Heart right ventricle (tissue), 16 donors: ENCODE measurements at regions not wholly inside any gene's neighbourhood (a gene's known extent, or its start where the extent isn't known, plus 50 kb on each side); places are given as distances from the start of the nearest gene placed in this dataset.

ENCODE experiments used
- ATAC-seq, 8 donors: fragments of 200-7000 bp; cut with Tn5 transposase; one replicate each; pipeline ENCODE4 v1.9.1; 2020; ENCODE audit warnings: mild to moderate bottlenecking in 8 of 8, moderate library complexity in 8 of 8, moderate number of reproducible peaks in 1 of 8
- DNase-seq, 2 donors: peaks; one replicate each; pipeline ENCODE4 v3.0.0-alpha.2; 2020
- H3K27ac ChIP-seq, 10 donors: fragments of 200-600 bp; sonication (generic) in 2 of 10; one replicate each; pipeline versions ENCODE4 v1.5.0 to v1.8.0; 2020 to 2022; ENCODE audit warnings: mild to moderate bottlenecking in 3 of 10
- H3K27me3 ChIP-seq, 7 donors: fragments of 200-600 bp; one replicate each; pipeline ENCODE4 v1.8.0; 2021 to 2022; ENCODE audit warnings: mild to moderate bottlenecking in 2 of 7
- H3K36me3 ChIP-seq, 9 donors: fragments of 200-600 bp; sonication (generic) in 1 of 9; one replicate each; pipeline versions ENCODE4 v1.5.0 to v1.8.0; 2020 to 2022; ENCODE audit warnings: mild to moderate bottlenecking in 2 of 9
- H3K4me1 ChIP-seq, 9 donors: fragments of 200-600 bp; sonication (generic) in 1 of 9; one replicate each; pipeline versions ENCODE4 v1.5.0 to v1.8.0; 2020 to 2022; ENCODE audit warnings: mild to moderate bottlenecking in 4 of 9
- H3K4me3 ChIP-seq, 10 donors: fragments of 200-600 bp; sonication (generic) in 2 of 10; one replicate each; pipeline versions ENCODE4 v1.5.0 to v1.8.0; 2020 to 2022; ENCODE audit warnings: mild to moderate bottlenecking in 7 of 10, moderate library complexity in 2 of 10
- H3K9me3 ChIP-seq, 11 donors: fragments of 200-600 bp in 10 of 11; sonication (generic) in 2 of 11; one replicate each; pipeline versions ENCODE4 v1.5.0 to v1.8.0; 2013 to 2022; ENCODE audit warnings: mild to moderate bottlenecking in 2 of 11, control low read depth in 1 of 11, moderate library complexity in 1 of 11
- WGBS, 2 donors: extraction: QIAGEN DNeasy Blood & Tissue Kit; methylation state at CpG; one replicate each; pipeline ENCODE4 v1.1.7; 2013; ENCODE audit warnings: inconsistent platforms in 1 of 2; 5-methylcytosine and 5-hydroxymethylcytosine counted together
- intact Hi-C, 10 donors: fragments of 100-400 bp; cut with DNase I; formaldehyde crosslinking; loops; one replicate each; pipeline versions ENCODE4 v1.11.1 to v1.14.2; 2022
- TF ChIP-seq, protein P1 (sequence below), 9 donors: fragments of 200-600 bp; sonication (generic) in 2 of 9; IDR thresholded peaks; one replicate each; pipeline versions ENCODE4 v1.5.0 to v1.8.0; 2021 to 2022; ENCODE audit warnings: antibody characterized with exemption in 9 of 9, mild to moderate bottlenecking in 5 of 9, moderate library complexity in 1 of 9
- donor health status: Arrhythmogenic right ventricular cardiomyopathy.
- donor health status: ischemic (EF 13 %, LVEDD 7.1; RV severe dilation, severe dysfunction).
- donor health status: healthy with polysubstance abuse.
- donor health status: DM: no; HTN: yes; CAD: no.
- donor health status: DM: no; HTN: no; CAD: no.
- donor health status: ischemic (EF 25% LVEDD 6.9; RV normal size, moderate dysfunction).
- donor health status: ischemic (EF 25% LVEDD 5.7; RV mildly dilated, moderate dysfunction).
- donor health status: healthy.
- donor health status: DM: yes; HTN: yes; CAD: no.
- donor health status: Ischemic cardiomyopathy.
- donor health status: ischemic (EF 35%, LVEDD 5.7; RV mildly dilated, moderate dysfunction).
- donor health status: nonischemic (EF 11% LVEDD 7.7; RV severe dilation, severe dysfunction).
- donor health status: DM: yes; HTN: yes; CAD: no.
- donor health status: PGD.
- donor health status: ischemic (EF 29% LVEDD 5.4; RV normal size, mild dysfunction).
- donor health status: nonischemic (EF 23%, LVEDD 6.1; RV moderate dilation, normal function).

DNA sequence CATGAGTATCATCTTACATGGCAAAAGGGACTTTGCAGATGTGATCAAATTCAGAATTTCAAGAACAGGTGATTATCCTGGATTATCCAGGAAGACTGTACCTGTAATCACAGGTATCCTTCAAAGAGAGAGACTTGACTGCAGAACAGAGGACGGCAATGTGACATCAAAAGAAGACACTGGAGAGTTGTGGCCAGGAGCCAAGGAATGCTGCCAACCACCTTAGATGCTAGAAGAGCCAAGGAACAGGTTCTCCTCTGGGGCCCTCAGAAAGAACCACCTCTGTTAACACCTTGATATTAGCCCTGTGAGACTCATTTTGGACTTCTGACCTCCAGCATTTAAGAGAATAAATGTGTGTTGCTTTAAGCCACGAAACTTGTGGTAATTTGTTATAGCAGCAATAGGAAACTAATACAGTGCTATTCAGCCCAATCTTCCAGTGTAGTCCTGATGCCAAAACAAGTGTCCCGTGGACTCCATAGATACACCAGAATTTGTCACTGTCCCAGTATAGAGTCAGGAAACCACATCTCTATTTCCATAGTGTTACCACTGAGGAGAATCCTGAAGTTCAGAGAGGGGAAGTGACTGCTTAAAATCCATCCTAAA lies 330.6 kb upstream of the TLE3 start:
- intact Hi-C loops = no loop called here
- Histone ChIP-seq H3K27ac (no peak overlapping the region), H3K4me1 (peaks cover 0 to 10% (median 0%) of the 10 kb centered on the region in 9 donors), H3K27me3 (peaks cover 0 to 19% (median 7%) of the 10 kb centered on the region in 7 donors), H3K4me3 (no peak overlapping the region), H3K36me3 (no peaks in the 10 kb centered on the region), H3K9me3 (peaks cover 0 to 14% (median 0%) of the 10 kb centered on the region in 11 donors)
- TF ChIP-seq, protein P1, sequence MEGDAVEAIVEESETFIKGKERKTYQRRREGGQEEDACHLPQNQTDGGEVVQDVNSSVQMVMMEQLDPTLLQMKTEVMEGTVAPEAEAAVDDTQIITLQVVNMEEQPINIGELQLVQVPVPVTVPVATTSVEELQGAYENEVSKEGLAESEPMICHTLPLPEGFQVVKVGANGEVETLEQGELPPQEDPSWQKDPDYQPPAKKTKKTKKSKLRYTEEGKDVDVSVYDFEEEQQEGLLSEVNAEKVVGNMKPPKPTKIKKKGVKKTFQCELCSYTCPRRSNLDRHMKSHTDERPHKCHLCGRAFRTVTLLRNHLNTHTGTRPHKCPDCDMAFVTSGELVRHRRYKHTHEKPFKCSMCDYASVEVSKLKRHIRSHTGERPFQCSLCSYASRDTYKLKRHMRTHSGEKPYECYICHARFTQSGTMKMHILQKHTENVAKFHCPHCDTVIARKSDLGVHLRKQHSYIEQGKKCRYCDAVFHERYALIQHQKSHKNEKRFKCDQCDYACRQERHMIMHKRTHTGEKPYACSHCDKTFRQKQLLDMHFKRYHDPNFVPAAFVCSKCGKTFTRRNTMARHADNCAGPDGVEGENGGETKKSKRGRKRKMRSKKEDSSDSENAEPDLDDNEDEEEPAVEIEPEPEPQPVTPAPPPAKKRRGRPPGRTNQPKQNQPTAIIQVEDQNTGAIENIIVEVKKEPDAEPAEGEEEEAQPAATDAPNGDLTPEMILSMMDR (IDR thresholded peaks at IDR 0.05) = no peak
- no peak for DNase-seq
- WGBS, 2 donors = 94 to 95% methylated on average over 3 of the region's 3 CpGs
- ATAC-seq = no peak

DNA sequence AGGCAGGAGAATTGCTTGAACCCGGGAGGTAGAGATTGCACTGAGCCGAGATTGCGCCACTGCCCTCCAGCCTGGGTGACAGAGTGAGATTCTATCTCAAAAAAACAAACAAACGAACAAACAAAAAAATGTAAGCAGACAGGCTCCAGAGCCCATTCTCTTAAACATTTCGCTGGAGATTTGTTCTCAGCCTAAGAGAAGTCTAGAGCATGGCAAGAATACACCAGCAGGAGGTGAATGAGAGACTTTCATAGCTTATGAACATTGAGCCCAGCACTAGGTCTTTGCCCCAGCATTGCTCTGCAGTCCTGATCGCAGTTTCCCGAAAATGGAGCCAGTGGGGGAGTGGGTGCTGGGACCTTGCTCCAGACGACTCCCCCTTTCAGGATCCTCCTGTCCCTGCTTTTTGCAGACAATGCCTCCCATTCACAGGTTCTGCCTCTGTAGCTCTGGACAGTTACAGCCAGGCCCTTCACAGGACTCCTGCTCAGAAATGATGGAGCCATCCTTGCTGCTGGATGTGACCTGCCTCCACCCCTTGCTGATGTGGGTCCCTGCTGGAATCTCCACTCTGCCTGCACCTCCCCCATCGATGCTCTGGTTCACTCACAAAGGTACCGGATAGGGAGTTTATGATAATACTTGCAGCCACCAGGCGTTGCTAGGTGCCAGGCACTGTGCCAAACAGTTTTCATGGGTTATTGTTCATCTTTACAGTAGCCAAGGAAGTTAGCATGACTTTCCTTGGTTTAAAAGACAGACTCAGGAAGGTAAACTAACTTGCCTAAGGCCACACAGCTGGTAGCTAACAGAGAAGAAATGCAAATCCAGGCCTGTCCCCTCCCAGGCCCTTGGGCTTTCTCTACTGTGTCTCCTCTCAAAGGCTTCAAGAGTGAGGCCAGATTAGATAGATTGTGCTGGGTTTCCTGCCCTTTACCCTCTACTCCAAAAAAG lies 329.7 kb upstream of the TLE3 start:
- WGBS, 2 donors = 79% methylated on average over 11 of the region's 11 CpGs
- H3K4me3 ChIP-seq = no peak overlapping the region
- no peak overlapping the region for H3K27ac ChIP-seq
- TF ChIP-seq, protein P1 (IDR thresholded peaks at IDR 0.05) = no peak
- no peaks in the 10 kb centered on the region for H3K36me3 ChIP-seq
- no peak for ATAC-seq
- H3K9me3 ChIP-seq = peaks cover 0 to 14% (median 0%) of the 10 kb centered on the region in 11 donors
- no peak for DNase-seq
- peaks cover 0 to 10% (median 0%) of the 10 kb centered on the region in 9 donors for H3K4me1 ChIP-seq
- intact Hi-C loops = no loop called here
- H3K27me3 ChIP-seq = peaks cover 0 to 20% (median 13%) of the 10 kb centered on the region in 7 donors

DNA sequence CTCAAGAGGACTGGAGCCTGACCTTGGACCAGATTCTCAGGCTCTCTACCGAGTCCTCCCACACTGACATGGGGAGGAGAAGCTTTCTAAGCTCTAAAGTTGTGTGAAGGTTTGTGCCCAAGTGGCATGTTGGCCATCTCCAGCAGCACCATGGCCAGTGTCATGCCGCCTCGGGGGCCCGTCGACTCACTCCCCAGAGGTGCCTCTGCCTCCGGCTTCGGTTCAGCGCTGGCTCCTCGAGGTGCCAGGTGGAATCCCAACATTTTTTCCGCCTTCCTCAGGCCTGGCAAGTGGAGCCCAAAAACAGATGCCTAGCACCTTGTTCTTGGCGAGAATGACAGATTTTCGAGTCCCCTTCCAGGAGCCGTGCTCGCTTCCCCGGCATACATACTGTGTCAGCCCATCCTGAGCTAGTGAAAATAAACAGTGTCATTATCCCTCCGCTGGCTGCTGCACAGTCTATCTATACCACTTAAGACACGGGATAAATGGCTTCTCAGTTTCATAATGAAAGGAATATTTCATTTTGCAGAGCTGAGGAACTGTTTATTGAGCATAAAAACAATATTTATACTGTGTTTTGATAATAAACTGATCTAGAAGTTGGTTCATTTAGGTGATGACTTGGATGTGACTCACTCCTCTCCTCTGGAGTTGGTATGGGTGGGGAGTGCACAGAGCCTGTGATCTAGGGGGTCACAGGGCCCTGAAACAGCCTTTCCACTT lies 328.5 kb upstream of the TLE3 start:
- peaks cover 0 to 10% (median 0%) of the 10 kb centered on the region in 9 donors for H3K4me1 ChIP-seq

More for the DNA sequence above, 328.5 kb upstream of the TLE3 start:
- TF ChIP-seq, protein P1 (IDR thresholded peaks at IDR 0.05) = no peak
- intact Hi-C loops = no loop called here
- Histone ChIP-seq H3K36me3 (no peaks in the 10 kb centered on the region), H3K27ac (no peak overlapping the region), H3K9me3 (peaks cover 0 to 17% (median 0%) of the 10 kb centered on the region in 11 donors), H3K4me3 (no peak overlapping the region), H3K27me3 (peaks cover 0 to 20% (median 13%) of the 10 kb centered on the region in 7 donors)
- ATAC-seq = no peak
- 92% methylated on average over 17 of the region's 17 CpGs for WGBS, 2 donors
- DNase-seq = no peak
